GM12891 (cell line): ENCODE measurements at regions not wholly inside any gene's neighbourhood (a gene's known extent, or its start where the extent isn't known, plus 50 kb on each side); places are given as distances from the start of the nearest gene placed in this dataset.

Source experiments
- PAX5 ChIP-seq: IDR thresholded peaks from 2 replicates; pipeline ENCODE4 v1.6.1; 2011; ENCODE audit warnings: low read length, moderate library complexity, mild to moderate bottlenecking; ENCODE audit not compliant: insufficient read depth, severe bottlenecking
- POLR2A ChIP-seq: IDR thresholded peaks from 2 replicates; pipeline ENCODE4 v1.6.1; 2011; ENCODE audit warnings: low read depth, low read length, control low read depth
- POLR2AphosphoS5 ChIP-seq: IDR thresholded peaks from 2 replicates; pipeline ENCODE4 v1.6.1; 2011; ENCODE audit warnings: low read depth, low read length, control low read depth
- POU2F2 ChIP-seq: IDR thresholded peaks from 2 replicates; pipeline ENCODE4 v1.6.1; 2011; ENCODE audit warnings: low read depth, mild to moderate bottlenecking, control low read depth, low read length, moderate library complexity
- SPI1 ChIP-seq: IDR thresholded peaks from 2 replicates; pipeline ENCODE4 v1.6.1; 2011; ENCODE audit warnings: low read depth, low read length, control low read depth
- TAF1 ChIP-seq: IDR thresholded peaks from 2 replicates; pipeline ENCODE4 v1.6.1; 2011; ENCODE audit warnings: low read depth, low read length, control low read depth

GRCh38 chr16:14347706-14348105 lies 276.6 kb downstream of the MRTFB start:
- no peak for TF ChIP-seq POLR2AphosphoS5
- no peak for TF ChIP-seq POLR2A
- no peak for TF ChIP-seq TAF1
- TF ChIP-seq SPI1 = no peak
- TF ChIP-seq PAX5 = no peak
- no peak for TF ChIP-seq POU2F2
